Spleen (tissue), 7 donors: ENCODE measurements at regions not wholly inside any gene's neighbourhood (a gene's known extent, or its start where the extent isn't known, plus 50 kb on each side); places are given as distances from the start of the nearest gene placed in this dataset.
"Not testable (repeated sequence)": the region's sequence is repeated elsewhere in the genome, so short reads cannot be mapped to it uniquely, and the experiment has no call there.

Source experiments
- POLR2A ChIP-seq, 3 donors: fragments of 450-650 bp; IDR thresholded peaks; one replicate each; pipeline ENCODE4 v1.5.1; 2017; ENCODE audit warnings: antibody characterized with exemption in 3 of 3, mild to moderate bottlenecking in 1 of 3
- POLR2AphosphoS5 ChIP-seq, 3 donors: sonication (generic); formaldehyde crosslinking; IDR thresholded peaks; one replicate each; pipeline ENCODE4 v1.5.1; 2017; ENCODE audit warnings: antibody characterized with exemption in 3 of 3
- TF ChIP-seq, protein P1 (sequence below), 11 experiments: fragments of 200-600 bp in 7 of 11; fragments of 450-650 bp in 4 of 11; sonication (generic) in 4 of 11; IDR thresholded peaks in 8 of 11; conservative IDR thresholded peaks in 3 of 11; 1 replicate in 7 of 11; 2 replicates in 4 of 11; pipeline versions ENCODE4 v1.4.0 to v1.8.0; 2016 to 2021; ENCODE audit warnings: antibody characterized with exemption in 11 of 11, inconsistent platforms in 4 of 11, mild to moderate bottlenecking in 1 of 11
- donor health status: DM: no; HTN: no; CAD: no; lungs with moderate emphysema.
- donor health status: DM: no; HTN: no; CAD: no.
- donor health status: DM: no; HTN: no; CAD: no.

DNA sequence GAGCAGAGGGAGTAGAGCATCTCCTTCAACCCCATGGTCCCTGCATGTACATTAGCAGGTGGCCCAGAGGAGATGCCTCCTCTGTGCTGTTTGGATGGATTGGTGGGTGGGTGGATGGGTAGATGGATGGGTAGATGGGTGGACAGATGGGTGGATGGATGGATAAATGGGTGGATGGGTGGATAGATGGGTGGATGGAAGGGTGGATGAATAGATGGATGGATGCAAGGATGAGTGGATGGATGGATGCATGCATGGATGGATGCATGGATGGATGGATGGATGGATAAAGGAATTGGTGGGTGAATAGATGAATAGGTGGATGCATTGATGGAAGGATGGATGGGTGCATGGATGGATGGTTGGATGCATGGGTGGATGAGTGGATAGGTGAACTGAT, 136.5 kb downstream of the NPIPB11 start:
- TF ChIP-seq, protein P1, sequence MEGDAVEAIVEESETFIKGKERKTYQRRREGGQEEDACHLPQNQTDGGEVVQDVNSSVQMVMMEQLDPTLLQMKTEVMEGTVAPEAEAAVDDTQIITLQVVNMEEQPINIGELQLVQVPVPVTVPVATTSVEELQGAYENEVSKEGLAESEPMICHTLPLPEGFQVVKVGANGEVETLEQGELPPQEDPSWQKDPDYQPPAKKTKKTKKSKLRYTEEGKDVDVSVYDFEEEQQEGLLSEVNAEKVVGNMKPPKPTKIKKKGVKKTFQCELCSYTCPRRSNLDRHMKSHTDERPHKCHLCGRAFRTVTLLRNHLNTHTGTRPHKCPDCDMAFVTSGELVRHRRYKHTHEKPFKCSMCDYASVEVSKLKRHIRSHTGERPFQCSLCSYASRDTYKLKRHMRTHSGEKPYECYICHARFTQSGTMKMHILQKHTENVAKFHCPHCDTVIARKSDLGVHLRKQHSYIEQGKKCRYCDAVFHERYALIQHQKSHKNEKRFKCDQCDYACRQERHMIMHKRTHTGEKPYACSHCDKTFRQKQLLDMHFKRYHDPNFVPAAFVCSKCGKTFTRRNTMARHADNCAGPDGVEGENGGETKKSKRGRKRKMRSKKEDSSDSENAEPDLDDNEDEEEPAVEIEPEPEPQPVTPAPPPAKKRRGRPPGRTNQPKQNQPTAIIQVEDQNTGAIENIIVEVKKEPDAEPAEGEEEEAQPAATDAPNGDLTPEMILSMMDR (IDR thresholded peaks at IDR 0.05 in 8 of 11, conservative IDR thresholded peaks at IDR 0.05 in 3 of 11), result not testable (repeated sequence)
- TF ChIP-seq POLR2A, POLR2AphosphoS5 (IDR thresholded peaks at IDR 0.05): not testable (repeated sequence)
